Stimulated activated CD4-positive, alpha-beta T cell treated with anti-CD3 and anti-CD28 coated beads, Interleukin-12 subunit alpha, Interleukin-12 subunit beta, amount 100 ng/mL, for 4 hours (primary cell): ENCODE measurements at regions not wholly inside any gene's neighbourhood (a gene's known extent, or its start where the extent isn't known, plus 50 kb on each side); places are given as distances from the start of the nearest gene placed in this dataset.

Experiments used
- DNase-seq: peaks from one replicate; pipeline ENCODE4 v3.0.0-alpha.2; 2020

DNA sequence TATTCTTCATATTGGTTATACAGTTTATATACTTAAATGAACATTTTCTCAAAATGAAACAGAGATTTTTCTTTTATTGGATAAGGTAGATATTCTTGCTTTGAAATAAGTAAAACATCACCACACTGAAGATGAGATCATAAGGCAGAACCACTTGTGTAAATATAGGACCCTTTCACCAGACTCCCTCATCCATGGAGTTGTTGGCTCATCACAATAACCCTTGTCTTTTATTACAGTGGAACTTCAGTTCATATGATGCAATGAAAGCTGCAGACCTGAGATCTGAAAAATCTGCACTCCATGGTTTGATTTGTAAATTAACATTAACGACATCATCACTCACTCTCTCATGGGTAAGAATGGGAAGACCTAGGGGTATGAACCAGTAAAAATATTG, 51.9 kb upstream of the DBX2 start:
- no peak for DNase-seq

DNA sequence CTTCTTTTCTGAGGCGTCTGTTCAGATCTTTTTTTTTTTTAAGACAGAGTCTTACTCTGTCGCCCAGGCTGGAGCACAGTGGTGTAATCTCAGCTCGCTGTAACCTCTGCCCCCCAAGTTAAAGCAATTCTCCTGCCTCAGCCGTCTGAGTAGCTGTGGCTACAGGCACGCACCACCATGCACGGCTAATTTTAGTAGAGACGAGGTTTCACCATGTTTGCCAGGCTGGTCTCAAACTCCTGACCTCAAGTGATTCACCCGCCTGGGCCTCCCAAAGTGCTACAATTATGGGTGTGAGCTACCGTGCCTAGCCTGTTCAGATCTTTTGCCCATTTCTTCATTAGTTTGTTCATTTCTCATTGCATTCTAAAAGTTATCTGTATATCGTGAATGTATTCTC, 55.1 kb upstream of the DBX2 start:
- no peak for DNase-seq

DNA sequence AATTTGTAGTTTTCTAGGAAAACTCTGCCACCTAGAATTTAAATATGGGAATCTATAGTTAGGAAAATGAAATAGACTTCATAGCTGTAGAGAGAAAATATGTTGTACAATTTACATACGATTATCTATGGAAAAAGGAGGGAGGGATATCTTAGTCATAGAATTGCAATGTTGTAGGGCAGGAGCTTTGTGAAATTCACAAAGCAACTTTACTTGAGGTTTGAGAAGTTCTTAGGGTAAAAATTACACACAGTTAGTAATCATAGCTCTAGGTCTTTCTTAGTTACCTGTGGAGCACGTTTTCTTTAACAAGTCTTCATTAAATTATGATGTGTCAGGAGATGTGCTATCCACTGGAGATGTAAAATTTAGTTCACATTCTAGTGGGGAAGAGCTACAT, 61.4 kb upstream of the DBX2 start:
- DNase-seq: no peak

DNA sequence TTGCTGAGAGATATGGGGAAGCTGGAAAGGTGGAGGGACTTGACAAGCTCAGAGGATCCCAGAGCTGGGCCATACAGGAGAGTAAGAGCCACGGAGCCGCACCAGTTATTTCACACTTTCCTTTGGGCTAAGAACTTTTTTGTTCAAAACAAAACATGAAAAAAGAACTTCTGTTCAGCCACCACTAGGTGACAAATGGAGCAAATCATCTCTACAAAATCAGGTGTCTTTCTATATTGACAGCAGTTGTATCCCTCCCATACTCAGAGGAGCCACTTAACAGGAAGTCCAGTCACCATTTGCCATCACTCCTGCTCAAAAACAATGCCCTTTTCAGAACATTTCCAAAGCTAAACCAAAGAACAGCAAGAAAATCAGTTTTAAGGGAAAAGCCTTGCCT, 70.3 kb upstream of the DBX2 start:
- DNase-seq: no peak

DNA sequence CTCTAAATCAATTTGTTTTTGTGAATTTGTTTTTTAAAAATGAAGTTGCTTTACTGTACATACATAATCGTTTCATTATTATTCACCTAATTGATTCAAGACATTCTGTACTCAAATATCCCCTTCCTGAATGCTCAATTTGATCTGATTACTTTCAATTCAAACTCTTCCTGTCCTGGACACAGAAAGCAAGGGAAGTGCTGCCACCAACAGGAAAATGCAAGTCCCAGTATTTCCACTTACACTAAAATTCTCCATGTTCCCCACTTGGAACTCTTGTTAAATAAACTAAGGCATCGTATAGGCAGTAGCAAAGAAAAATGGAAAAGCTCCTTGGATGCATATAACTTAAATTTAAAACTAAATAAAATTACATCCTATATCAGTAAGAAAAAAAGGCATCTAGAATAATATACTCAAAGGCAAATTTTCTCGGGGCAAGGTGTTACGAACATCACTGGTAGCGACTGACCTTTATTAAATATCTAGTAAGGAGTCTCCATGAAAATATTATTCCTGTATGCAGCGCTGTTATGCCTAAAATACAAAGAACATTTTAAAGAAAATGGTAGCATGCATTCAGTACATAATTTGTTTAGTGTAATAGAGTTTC, 72.0 kb upstream of the DBX2 start:
- no peak for DNase-seq

DNA sequence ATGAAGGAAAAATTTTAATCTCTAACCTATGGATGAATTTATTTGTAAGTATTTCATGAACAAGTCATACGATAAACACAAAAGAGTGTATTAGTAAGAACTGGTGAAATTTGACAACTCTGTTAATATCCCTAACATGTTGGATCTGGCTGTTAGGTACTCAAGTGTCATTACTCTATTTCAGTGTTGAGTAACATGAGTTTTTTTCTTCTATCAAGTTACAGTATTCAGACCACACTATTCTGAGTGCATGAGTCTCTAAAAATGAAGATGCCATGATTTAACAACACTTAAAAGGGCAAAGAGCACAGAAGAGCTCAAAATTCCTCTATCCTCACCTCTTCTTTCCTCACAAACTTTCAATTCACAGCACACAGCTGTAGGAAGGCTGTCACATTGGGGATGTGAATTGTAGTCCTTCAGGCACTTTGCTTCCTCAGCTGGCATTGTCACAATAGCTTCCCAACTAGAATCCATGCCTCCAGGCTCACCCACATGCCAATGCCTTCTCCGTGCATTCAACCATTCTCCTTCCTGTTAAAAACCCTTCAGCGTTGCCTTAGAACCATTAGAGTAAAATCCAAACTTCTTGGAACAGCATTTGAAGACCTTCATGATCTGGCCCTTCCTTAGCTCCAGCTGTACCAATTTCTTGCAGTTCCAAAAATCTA, 73.7 kb upstream of the DBX2 start:
- no peak for DNase-seq

DNA sequence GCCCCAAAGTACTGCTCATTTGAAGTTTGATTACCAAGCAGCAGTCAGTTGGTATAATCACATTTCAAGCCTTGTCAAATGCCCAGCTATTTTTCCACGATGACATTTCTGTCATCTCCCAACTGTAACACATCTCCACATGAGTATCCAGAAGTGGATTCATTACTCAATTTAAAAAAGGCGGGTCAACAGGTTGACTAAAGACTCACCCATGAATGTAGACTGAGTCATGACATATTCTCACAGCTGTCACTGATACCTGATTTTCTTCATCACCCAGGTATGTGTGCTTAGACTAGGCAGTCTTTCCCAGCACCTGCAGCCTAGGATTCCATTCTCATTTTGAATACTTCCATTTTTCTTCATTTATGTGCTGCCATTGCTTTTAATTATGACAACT, 75.1 kb upstream of the DBX2 start:
- DNase-seq: no peak

DNA sequence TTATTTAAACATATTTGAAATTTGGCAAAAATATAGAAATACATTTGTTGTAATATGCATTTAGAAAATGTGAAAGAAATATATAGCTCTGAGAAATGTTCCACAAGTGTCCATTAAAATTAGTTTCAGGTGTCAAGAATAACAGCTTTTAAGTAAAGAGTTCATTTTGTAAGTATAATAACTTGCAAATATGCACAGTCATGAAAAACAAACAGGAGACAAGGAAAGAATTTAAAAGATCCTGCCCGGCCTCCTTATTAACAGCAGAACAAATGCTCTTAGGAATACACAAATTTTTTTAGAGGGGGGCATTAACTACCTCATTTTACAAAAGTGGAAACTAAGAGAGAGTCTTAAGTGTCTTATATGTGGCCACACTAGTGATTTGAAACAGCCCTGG, 77.7 kb upstream of the DBX2 start:
- no peak for DNase-seq

DNA sequence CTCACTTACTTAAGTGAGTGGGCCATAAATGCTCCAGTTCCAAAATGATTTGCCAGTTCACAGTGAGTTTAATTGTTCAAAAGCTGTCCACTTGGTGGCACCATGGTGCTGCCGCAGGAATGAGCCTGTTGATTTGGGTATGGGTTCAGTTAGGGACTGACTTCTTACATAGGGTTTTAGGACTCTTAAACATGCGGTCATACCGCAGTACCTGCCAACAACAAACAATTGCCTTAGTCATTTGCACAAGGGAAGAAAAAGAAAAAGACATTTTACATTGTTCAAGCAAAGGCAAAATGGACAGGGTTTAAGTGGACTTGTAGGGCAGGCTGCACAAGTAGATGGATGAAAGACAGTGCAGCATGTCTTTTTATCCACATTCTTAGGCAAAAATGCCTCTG, 80.0 kb upstream of the DBX2 start:
- peak; percentile 11 for DNase-seq

DNA sequence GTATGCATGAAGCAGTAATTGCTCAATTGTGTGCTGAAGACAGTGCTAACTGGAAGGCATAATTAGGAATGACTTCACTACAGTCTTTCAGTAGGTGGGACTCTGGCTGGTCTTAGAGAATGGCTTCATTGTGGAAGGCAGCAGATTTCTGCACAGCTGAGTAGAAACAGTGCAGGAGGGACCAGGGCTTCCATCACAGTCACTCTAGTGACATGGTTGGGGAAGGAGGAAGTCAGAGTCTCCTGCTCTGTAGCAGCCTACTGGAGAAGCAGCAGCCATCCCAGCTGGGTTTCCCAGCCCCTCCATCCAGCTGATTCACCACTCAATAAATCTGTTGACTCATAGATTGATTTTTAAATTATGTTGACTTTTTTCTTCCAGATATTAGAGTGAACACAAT, 80.6 kb upstream of the DBX2 start:
- DNase-seq: no peak

DNA sequence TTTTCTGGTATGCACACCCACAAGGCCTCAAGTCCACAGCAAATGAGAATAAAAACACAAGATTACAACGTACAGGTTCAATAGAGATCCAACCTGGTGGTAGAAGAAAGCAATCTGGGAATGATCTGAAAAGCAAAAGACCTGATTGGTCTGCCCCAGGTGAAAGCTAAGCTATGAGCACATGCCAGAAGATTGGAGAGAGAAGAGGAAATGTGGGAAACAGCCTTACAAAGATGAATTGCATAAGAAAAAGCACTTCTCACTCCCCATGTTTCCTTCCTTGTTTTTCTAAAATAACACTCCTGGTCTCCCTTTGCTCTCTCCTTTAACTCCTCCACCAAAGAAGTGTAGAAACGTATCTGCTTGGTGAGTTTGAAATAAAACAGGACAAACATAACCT, 77.3 kb upstream of the ANO6 start:
- no peak for DNase-seq

DNA sequence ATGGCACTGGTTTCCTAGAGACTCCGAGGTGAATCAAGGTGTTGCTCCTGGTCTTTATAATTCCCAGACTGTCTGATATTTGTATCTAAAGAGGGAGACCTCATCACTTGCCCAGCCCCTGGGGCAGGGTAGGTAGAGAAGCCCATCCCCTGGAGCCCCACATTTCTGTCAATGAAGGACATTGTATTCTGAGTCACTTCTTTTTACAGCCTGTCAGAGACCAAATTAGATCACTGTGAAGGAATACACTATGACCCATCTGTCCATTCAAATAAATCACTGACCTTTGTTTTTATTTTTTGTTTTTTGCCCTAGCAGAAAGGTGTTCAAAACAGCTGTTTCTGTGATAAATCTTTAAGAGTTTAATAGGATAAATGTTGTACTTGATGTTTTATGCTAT, 67.9 kb upstream of the ANO6 start:
- DNase-seq: no peak

DNA sequence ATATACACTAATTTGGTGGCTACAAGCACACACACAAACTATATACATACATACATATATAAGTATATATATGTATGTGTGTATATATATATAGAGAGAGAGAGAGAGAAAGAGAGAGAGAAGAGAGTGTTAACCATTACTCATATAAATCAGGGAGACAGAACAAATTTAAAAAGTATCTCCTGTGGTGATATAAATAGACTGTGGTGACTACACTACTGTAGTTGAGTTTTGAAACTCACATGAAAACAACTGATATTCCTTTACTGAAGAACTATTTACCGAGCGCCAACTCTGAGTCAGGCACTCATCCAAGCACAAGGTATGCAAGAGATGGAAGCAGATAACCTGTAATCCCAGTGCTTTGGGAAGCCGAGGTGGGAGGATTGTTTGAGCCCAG, 67.3 kb upstream of the ANO6 start:
- DNase-seq: no peak

DNA sequence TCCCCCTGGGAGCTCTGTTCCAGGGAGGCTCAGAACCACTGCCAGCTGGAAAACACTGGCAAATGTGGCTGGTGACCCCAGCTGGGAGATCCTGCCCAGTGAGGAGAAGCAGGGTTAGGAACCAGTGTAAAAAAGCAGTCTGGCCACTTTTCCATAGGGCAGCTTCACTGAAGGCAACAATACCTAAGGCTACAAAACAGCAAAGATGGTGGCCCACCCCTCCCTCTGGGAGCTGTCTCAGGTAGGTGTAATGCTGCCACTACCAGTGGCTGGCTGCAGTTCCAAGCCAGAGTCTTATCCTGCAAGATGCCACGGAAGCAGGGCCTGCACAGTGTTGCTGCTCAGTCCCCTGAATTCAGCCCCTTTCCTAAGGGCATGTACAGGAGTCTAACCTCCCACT, 50.6 kb upstream of the ANO6 start:
- no peak for DNase-seq

DNA sequence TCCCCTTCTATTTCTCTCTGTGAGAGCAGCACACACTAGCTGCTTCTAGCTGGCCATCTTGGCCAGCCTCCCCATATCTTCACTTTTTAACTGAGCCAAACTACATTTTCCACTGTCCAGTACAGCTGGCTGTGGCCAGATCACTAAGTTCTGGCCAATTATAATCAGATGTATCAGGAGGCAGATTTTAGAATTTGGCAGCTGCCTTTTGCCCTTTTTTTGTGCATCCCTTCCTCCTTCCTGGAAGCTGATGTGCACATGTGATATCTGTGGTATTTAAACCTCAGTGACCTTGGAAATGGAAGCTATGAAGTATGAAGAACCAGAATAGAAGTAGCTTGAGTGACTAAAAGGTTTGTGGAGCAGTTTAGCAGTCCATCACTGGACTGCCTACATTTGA, 49.8 kb upstream of the ANO6 start:
- no peak for DNase-seq
